Epidermal melanocyte (primary cell): ENCODE measurements at regions not wholly inside any gene's neighbourhood (a gene's known extent, or its start where the extent isn't known, plus 50 kb on each side); places are given as distances from the start of the nearest gene placed in this dataset.

ENCODE experiments used
- DNase-seq: peaks from one replicate; pipeline ENCODE4 v3.0.0; 2011; ENCODE audit warnings: low spot score; ENCODE audit not compliant: insufficient read length

DNA sequence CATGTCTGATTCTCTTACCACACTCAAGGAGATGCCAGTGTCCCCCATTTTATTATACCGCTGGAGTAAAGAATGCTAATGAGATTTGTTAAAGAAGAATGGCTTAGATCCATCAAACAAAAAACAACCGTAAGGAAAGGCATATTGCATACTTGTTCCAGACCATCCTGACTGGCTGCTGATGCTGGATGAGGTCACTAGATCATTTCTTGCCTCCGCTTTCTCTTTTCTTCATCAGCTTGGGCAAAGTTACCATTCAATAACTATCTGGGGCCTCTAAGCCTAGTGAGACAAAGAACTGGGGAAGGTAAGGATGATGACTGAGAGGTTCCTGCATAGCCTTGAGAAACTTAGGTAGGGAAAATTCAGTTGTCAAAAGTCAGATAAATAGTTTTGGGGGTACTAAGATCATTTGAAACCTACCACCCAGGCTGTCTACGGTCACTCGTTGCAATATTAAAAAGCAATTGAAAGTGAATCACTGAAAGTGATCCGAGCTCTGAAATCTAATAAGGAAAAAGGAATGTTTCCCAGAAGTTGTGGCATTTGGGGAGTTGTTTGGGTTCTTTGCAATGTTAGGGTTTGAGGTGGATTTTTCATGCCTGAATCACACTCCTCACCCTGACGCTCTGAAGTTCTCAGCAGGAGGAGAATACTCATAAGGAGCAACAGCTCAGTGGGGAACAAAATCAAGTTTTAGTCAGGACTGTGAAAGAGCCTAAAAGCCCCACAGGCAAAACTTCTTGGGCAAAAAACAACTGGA, 176.8 kb downstream of the HHIPL2 start:
- DNase-seq: peak; percentile 40

DNA sequence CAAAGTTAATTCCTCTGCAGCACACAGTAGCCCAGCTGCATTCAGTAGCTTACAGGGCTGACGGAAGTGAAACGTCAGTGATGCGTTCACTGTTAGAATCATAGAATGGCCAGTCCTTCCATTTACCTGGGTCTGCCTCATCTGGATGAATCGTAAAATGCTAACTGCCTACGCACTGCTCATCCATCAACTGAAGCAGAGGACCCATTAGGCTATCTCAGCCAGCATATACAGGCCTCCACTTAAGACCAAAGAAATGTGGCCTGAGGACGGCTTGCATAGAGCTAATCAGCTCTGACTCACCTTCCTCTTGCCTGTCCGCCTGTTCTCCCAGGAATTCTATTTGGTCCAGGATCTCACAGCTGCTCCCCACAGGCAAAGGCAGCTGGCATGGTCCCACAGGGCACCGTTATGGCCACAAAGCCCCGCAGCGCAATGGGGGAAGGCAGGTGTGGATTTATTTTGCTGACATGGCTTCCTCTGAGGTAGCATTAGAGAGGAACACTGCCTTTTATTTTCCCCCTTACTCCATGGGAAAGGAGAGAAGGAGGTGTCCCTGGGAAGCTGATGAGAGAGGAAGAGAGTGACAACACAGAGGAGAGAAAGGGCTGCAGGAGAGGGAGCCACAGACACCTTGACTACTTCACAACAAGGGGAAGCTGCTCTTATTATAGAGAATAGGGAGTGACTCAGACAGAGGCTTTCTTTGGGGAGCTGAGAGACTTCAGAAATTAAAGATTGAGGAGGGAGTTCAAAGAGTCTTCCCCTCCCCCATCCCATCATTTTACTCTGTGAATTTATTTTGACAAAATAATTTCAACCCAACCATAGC, 177.6 kb downstream of the HHIPL2 start:
- DNase-seq: no peak

DNA sequence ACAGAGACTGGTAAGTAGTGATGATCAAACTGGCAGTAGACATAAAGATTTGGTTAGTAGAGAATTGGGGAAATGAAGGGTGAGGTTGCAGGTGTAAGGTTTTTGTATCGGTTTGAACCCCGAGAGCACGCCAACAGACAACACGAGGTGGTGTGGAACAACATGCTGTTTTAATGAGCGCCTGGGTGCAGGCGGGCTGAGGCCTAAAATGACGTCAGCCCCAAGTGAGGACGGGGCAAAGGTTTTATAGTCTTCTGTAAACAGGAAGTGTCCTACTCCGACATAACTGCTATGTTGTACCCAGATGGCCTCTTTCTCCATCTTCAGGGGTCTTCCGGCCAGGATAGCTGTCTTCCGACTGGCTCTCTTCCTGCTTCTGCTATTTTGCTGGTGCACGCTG, 178.8 kb downstream of the HHIPL2 start:
- DNase-seq: no peak

DNA sequence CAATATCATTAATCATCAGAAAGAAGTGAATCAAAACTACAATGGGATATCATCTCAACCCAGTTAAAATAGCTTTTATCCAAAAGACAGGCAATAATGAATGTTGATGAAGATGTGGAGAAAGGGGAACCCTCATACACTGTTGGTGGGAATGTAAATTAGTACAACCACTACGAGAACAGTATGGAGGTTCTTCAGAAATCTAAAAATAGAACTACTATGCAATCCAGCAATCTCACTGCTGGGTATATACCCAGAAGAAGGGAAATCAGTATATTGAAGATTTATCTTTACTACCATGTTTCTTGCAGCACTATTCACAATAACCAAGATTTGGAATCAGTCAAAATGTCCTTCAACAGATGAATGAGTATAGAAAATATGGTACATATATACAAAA, 189.8 kb downstream of the HHIPL2 start:
- no peak for DNase-seq

DNA sequence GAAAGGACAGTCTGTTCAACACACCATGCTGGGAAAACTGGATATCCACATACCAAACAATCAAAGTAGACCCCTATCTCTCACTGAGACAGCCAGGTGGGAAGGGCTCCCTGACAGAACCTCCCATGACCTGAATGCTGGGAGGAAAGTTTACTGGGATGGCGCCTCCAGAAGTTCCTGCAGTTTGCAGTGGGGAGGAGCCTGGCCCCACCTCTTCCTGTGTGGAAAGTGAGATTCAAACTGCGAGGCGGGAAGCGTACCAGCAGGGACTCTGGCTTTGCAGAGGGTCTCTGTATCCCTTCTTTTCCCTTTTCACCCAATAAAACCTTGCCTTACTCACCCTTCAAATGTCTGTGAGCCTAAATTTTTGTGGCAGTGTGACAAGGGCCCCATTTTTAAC, 190.7 kb downstream of the HHIPL2 start:
- DNase-seq: no peak

DNA sequence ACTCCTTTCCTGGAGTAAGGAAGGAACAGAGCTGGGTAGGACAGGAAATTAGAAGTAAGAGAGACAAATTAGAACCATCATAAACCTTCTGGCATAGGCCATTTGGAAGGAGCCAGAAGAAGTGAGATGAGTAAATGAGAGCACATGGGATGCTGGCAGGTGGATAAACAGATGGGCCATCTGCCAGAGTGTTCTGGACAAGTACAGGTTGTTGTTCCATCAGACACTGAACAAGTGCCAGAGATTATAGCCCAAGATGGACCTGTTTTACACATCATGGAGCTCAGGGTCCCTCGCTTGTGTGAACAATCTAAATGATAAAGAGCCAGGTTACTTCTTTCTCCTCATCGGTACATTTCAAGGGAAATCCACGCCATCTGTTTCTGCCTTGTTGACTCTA, 200.3 kb downstream of the HHIPL2 start:
- DNase-seq: no peak

DNA sequence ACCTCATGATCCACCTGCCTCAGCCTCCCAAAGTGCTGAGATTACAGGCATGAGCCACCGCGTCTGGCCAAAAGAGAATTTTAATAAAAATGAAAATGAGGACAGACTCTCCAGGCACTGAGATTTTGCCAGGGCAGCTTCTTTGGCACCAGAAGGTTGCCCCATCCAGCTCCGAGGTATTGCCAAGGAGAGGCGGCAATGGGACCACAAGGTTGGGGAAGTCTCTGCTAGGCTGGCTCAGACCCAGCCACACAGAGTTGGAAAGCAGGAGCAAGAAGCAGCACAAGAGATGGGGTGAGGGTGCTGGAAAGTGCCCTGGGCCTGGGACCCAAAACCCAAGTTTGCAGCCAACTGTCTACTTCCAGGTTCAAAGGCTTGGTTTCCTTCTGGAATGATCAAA, 200.9 kb downstream of the HHIPL2 start:
- no peak for DNase-seq

DNA sequence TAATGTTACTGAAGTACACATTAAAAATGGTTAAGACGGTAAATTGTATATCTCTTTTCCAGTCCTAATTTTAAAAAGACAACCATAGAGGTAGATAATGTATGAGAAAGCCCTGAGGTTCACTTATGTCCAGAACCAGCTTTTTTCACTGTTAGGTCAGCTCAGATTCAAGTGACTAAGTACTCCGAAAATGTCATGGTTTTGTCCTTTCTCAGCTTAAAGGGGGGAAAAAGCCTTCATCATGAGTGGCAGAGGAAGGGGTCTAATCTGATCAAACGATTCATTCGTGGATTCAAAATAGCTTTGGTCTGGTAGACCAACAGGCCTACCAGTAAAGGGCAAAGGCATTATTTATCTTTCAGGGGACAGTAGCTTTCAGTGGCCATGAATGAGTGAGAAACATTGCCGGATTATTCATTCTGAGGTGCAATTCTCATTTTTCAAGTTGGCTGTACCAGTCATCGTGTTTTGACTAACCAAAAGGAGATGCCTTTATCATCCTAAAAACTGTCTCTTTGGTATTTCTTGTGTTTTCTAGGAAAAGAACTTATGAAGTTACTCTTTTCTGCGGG, 208.4 kb downstream of the HHIPL2 start:
- DNase-seq: no peak

DNA sequence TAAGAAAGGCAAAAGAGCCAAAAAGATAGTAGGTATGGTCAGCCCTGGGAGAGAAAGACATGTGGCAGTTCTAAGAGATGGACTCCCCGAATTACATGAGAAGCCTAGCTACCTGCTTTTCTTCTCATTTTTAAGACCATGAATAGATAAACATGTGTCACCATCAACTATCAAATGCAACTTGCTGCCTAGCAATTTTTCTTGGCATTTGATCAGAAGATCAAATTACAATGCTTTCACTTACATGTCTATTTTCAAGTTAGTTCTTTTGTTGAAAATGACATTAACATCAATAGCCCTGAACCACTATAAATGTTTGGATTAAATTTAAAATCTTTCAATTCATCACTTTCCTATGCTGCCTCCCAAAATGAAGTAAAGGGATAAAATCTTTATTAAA, 212.3 kb downstream of the HHIPL2 start:
- DNase-seq: no peak

DNA sequence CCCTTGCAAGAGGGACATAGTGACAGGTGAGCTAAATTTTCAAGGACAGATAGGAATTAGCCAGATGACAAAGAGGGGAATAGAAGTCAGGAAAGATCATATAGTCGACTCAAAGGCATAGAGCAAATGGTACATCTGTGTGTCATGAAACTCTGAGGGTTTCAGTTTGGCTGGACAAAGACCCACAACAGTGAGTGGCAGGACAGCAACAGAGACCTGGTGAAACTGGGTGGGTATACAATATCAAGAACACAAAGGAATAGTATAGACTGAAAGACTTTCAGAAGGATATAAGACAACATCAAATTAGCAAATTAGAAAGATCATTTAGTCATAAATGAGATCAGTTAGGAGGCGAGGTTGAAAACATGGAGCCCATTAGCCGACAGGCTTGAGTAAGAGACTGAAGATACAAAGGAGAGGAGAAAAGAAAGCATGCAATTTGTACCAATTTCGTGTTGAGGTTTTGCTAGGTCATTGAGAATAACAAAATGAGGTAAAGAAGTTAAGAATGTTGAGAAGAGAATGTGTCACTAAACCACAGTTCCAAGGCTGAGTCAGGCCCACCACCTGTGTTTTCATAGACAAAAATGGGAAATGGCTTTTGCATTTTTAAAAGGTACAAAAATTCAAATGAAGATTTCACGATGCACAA, 213.8 kb downstream of the HHIPL2 start:
- DNase-seq: no peak

DNA sequence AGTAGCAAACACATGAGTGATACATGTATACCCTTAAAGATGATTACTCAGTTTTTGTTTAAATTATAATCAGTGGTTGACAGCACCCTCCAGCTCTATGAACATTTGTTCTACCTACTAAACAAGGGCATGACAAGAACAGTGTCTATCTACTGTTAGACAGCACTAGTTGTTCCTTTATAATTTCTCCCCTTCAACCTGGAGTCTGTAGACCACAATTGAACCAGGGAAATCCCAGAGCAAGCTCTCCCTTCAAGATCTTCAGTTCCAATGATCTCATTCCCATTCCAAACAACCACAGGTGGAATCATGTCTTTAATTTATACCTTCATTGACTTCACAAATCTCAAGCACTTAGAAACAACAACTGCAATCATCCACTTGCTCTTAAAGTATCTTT, 216.1 kb downstream of the HHIPL2 start:
- DNase-seq: no peak

DNA sequence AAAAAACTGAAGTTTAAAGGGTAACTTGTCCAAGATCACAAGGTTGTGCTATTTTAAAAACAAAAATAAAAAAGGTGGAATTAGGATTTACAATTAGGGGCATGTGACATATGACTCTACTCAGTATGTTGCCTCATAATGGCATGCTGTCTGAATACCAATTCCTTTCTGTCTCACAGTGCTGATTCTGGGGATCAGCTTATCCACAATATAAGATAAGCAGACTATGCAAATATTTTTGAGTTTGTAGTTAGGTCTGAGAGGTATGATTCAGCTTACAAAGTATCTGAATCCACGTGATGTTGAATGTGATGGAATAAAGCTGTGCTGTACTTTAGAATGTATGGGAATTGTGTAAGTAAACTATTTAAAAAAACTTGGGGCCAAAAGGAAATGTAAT, 216.6 kb downstream of the HHIPL2 start:
- DNase-seq: no peak

DNA sequence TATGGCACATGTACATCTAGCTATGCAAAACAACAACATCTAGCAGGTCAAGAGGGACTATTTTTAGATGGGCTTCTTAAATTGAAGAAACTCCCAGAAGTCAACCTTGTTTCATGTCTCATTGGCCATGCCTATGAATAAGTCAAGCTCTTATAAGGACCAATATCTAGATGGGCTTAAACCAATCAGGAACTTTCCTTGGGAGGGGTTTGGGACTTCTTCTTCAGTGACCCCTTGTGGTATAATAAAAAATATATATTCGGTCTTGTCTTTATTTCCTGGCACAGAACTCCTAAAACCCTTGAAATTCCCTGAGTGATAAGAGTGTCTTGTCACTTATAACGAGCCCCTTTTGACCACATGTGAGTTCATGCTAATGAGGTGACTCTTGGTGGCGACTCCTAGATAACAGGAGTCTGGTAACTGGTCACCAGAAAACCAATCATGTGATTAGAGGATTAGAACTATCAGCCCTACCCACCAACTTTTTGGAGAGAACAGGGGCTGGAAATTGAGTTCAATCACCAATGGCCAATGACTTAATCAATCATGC, 218.3 kb downstream of the HHIPL2 start:
- no peak for DNase-seq

DNA sequence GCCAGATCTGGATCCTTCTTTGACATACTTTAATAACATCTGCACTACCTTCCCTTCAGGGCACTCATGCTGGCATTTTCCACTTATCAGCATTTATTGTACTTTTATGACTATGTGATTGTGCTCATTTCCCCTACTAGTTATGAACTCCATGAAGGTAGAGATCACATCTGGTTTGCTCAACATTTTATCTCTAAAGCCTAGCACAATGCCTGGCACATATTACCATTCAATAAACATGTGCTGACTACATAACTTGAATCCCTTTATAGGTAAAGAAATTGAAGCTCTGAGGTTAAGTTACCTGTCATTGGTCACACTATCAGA, 221.2 kb downstream of the HHIPL2 start:
- DNase-seq: no peak

DNA sequence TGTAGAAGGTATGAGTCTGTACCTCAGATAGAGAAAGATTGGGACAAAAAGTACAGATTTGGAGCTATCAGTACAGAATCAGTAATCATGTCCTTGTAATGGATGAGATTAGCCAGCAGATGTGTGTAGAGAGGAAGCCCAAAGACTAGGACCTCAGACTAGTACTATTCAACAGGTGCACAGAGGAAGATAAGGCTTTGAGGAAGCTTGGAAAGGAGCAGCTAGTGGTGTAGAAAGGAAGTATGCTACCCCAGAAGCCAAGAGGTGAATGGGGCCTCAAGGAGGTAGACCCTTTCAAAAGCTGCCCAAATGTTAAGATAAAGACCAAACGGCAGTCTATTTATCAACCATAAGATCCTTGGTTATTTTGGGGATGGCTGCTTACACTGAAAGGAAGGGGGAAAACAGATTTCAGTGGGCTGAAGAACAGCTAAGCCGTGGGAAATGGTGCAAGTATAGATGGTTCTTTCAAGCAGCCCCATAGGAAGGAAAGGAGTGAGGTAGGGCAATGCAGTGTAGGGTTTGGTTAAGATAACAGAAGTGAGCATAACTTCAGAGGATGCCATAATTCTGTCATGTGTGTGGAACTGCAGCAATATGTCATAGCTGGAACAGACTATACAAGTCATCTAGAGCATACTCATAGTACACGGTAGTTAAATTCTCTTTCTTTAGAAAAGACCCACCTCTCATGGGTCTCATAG, 221.7 kb downstream of the HHIPL2 start:
- DNase-seq: no peak

DNA sequence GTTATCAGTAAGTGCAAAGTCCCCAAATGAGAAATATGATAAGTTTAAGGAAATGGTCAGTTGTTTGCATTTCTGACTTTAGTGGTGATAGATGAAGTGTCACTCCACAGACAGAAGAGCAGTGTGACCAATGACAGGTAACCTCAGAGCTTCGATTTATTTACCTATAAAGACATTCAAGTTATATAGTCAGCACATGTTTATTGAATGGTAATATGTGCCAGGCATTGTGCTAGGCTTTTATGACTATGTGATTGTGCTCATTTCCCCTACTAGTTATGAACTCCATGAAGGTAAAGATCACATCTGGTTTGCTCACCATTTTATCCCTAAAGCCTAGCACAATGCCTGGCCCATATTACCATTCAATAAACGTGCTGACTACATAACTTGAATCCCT, 222.4 kb downstream of the HHIPL2 start:
- no peak for DNase-seq

DNA sequence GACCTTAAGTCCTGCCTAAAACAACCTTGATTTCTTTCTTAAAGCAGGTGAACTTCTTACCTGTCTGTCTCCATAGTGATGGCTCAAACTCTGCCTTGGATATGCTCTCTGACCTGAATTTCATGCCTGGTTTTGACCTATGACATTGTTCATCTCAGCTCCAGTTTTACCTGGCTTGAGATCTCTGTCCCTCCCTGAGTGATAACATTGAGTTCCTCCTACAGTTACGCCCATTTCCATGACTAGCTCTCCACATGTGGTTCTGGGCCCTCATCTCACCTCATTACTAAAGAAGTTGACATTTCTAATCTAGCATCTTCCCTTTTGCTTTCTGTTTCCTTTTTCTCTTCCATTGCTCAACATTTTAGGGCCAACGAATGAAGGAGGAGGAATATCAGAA, 233.1 kb downstream of the HHIPL2 start:
- DNase-seq: no peak

DNA sequence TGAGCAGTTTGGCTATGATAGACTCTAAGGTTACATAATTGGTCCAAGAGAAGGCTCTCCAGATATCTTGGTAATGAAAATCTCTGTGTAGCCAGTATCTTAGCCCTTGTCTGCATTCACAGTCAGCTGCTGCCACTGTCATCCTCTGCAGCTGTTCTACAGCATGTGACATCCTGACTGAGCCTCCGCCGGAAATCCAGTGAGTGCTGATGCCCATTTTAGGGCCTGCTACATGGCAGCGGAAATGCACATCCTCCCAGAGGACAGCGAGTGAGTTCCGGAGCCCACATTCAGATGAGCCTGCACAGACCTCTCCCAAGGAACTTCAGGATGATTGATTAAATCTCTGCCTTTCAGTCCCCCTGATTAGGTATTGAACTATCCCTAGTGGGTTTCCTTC, 237.1 kb downstream of the HHIPL2 start:
- DNase-seq: no peak

DNA sequence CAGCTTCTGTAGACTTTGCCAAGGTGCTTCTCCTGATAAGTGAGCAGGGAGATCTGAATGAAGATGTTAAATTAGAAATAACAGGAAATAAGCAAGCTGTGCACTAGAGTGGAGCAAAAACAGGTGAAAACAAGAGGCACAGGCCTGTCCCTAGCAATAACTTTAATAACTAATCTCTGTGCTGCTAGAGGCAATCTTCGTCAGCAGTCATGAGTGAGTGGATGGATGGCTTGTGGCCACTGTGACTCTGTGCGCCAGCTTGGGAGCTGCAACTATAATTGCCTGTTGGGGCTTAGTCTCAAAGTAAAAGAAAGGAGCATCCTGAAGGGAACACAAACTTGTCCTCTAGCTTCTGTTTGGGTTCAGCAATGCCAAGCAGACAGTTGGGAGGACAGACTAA, 240.3 kb downstream of the HHIPL2 start:
- no peak for DNase-seq

DNA sequence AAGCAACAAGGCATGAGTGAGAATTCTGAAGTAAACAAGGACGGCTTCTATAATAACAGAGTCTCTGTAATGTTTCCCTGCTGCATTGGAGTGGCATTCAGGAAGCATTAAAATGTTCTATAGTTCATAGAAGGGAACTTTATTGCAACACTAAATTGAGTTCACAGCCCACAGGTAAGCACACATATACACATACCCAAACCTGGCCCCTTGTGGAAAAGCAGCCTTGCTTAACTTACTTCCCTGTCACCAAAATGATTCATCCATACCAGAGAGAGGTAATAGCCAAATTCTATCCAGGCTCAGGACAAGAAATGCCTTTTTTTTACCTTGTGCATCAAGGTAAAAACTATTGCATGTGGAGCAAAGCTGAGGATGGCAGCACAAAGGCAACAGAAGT, 241.4 kb downstream of the HHIPL2 start:
- no peak for DNase-seq

DNA sequence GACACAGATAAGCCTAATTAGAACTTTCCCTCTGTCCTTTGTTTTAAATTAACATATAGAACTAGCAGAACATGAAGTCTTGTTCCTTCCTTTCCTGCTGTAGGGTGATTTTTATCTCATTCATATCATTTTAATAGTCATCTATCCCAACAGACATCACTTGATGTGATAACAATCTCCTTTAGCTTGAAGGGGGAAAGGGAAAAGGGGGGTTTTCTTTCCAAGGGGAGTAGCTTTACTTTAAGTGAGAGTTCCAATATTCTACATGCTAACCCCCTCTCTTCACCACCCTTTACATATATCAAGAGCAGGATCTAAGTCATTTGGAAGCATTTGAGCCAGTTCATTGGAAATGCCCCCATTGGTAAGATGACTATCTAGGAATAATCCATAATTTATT, 241.9 kb downstream of the HHIPL2 start:
- DNase-seq: no peak
